ENCODE measurements at regions not wholly inside any gene's neighbourhood (a gene's known extent, or its start where the extent isn't known, plus 50 kb on each side); places are given as distances from the start of the nearest gene placed in this dataset.

- Histone ChIP-seq H3K36me3 (no peaks in the 10 kb centered on the region), H3K4me1 (no peaks in the 10 kb centered on the region), H3K4me3 (no peak overlapping the region), H3K27ac (no peak overlapping the region), H3K9me3 (no peaks in the 10 kb centered on the region), H3K27me3 (no peaks in the 10 kb centered on the region)
- 82 to 88% methylated on average over 1 to 2 of the region's 2 CpGs for WGBS, 2 donors (ENCODE audit: low coverage in 1 of 2)
- no peak for DNase-seq
- intact Hi-C loops (cut with DNase I; ENCODE audit: low total_unique reads), result no loop called here
- TF ChIP-seq POLR2AphosphoS5 (IDR thresholded peaks at IDR 0.05) (no peak), EP300 (IDR thresholded peaks at IDR 0.05; ENCODE audit: low read depth) (no peak), POLR2A (IDR thresholded peaks at IDR 0.05) (no peak)
- TF ChIP-seq, protein P1, sequence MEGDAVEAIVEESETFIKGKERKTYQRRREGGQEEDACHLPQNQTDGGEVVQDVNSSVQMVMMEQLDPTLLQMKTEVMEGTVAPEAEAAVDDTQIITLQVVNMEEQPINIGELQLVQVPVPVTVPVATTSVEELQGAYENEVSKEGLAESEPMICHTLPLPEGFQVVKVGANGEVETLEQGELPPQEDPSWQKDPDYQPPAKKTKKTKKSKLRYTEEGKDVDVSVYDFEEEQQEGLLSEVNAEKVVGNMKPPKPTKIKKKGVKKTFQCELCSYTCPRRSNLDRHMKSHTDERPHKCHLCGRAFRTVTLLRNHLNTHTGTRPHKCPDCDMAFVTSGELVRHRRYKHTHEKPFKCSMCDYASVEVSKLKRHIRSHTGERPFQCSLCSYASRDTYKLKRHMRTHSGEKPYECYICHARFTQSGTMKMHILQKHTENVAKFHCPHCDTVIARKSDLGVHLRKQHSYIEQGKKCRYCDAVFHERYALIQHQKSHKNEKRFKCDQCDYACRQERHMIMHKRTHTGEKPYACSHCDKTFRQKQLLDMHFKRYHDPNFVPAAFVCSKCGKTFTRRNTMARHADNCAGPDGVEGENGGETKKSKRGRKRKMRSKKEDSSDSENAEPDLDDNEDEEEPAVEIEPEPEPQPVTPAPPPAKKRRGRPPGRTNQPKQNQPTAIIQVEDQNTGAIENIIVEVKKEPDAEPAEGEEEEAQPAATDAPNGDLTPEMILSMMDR (IDR thresholded peaks at IDR 0.05), result no peak
- in situ Hi-C loops (cut with MboI; ENCODE audit: low pct_ligation_motif_present in 1 of 4, low pct_unique_long_range_greater_than_20kb in 1 of 4, low sequenced_read_pairs in 3 of 4), result no loop called here
Measured at GRCh38 chr3:88852606-88853005, 254.8 kb upstream of the EPHA3 start.

DNA sequence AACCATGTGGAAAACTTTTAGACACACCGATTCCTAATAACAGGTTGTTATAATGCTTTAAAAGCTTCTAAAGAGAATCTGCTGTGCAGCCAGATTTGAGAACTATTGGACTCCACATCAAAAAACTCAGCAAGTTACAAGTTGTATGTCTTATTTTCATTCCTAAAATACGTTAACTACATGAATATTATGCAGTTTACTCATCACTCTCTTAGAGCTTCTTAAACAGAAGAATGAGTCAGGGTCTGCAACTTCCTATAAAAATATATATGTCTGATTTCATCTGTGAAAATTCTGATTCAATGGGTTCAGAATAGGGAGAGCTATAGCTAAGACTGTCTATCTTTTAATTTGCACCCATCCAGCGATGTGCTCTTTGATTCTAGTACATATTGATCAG is 244.2 kb upstream of the EPHA3 start:
- DNase-seq, result no peak
- H3K27ac ChIP-seq, result no peak overlapping the region
- TF ChIP-seq POLR2AphosphoS5 (IDR thresholded peaks at IDR 0.05), result no peak
- TF ChIP-seq POLR2A (IDR thresholded peaks at IDR 0.05), result no peak
- TF ChIP-seq, protein P1 (IDR thresholded peaks at IDR 0.05), result no peak
- TF ChIP-seq EP300 (IDR thresholded peaks at IDR 0.05; ENCODE audit: low read depth), result no peak
- 68 to 76% methylated on average over 3 of the region's 3 CpGs for WGBS, 2 donors (ENCODE audit: low coverage in 1 of 2)
- no peak overlapping the region for H3K4me3 ChIP-seq
- no peaks in the 10 kb centered on the region for H3K27me3 ChIP-seq
- intact Hi-C loops (cut with DNase I; ENCODE audit: low total_unique reads), result no loop called here
- H3K36me3 ChIP-seq, result no peaks in the 10 kb centered on the region
- no peaks in the 10 kb centered on the region for H3K9me3 ChIP-seq
- in situ Hi-C loops (cut with MboI; ENCODE audit: low pct_ligation_motif_present in 1 of 4, low pct_unique_long_range_greater_than_20kb in 1 of 4, low sequenced_read_pairs in 3 of 4), result no loop called here
- no peaks in the 10 kb centered on the region for H3K4me1 ChIP-seq

DNA sequence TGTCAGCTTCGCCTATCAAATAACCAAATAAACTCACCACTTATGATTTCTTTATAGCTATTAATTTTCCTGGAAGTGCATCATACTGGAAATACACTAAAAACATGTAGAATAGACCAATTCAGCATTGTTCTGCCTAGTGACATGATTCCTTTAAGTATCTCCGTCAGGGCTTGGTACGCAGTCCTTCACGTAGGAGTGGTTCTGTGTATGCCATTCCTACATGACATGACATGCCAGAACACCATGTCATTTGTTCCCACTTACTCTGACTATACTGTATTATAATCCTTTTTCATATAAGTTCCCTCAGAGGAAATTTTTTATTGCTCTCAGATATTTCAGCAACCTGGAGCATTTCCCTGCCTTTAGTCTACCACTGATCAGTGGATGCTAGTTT is 230.7 kb upstream of the EPHA3 start:
- no peaks in the 10 kb centered on the region for H3K36me3 ChIP-seq
- no peak overlapping the region for H3K4me3 ChIP-seq
- WGBS, 2 donors (ENCODE audit: low coverage in 1 of 2), result 82 to 87% methylated on average over 4 of the region's 4 CpGs
- H3K9me3 ChIP-seq, result no peaks in the 10 kb centered on the region
- H3K4me1 ChIP-seq, result no peaks in the 10 kb centered on the region
- DNase-seq, result no peak
- intact Hi-C loops (cut with DNase I; ENCODE audit: low total_unique reads), result no loop called here
- in situ Hi-C loops (cut with MboI; ENCODE audit: low pct_ligation_motif_present in 1 of 4, low pct_unique_long_range_greater_than_20kb in 1 of 4, low sequenced_read_pairs in 3 of 4), result no loop called here
- no peaks in the 10 kb centered on the region for H3K27me3 ChIP-seq
- no peak overlapping the region for H3K27ac ChIP-seq
- TF ChIP-seq, protein P1 (IDR thresholded peaks at IDR 0.05), result no peak
- TF ChIP-seq POLR2AphosphoS5 (IDR thresholded peaks at IDR 0.05) (no peak), EP300 (IDR thresholded peaks at IDR 0.05; ENCODE audit: low read depth) (no peak), POLR2A (IDR thresholded peaks at IDR 0.05) (no peak)

DNA sequence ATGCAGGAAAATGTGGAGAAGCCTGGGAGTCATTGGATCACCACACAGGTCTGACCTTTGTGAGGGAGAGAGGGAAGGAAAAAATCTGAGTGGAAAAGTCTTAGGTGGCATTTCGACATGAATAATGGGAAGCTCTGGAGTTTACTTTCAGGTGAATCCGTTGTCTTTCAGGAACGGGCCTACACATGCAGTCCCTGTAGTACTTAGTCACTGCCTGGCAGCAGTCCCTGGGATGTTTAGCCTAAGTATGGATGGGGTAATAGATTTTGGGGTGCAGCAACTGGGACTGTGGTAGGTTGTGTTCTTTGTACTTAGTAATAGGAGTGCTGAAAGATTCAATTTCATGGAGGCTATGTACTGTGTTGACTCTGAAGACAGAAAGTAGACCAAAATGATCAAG is 227.5 kb upstream of the EPHA3 start:
- no peak for DNase-seq
- Histone ChIP-seq H3K4me3 (no peak overlapping the region), H3K9me3 (no peaks in the 10 kb centered on the region), H3K4me1 (no peaks in the 10 kb centered on the region), H3K27ac (no peak overlapping the region), H3K27me3 (no peaks in the 10 kb centered on the region), H3K36me3 (no peaks in the 10 kb centered on the region)
- WGBS, 2 donors (ENCODE audit: low coverage in 1 of 2), result 68 to 83% methylated on average over 3 of the region's 3 CpGs
- TF ChIP-seq, protein P1 (IDR thresholded peaks at IDR 0.05), result no peak
- no peak for TF ChIP-seq EP300 (IDR thresholded peaks at IDR 0.05; ENCODE audit: low read depth)
- intact Hi-C loops (cut with DNase I; ENCODE audit: low total_unique reads) (no loop called here), in situ Hi-C loops (cut with MboI; ENCODE audit: low pct_ligation_motif_present in 1 of 4, low pct_unique_long_range_greater_than_20kb in 1 of 4, low sequenced_read_pairs in 3 of 4) (no loop called here)

Data from transverse colon (tissue), 4 donors.